HEK293 (cell line): ENCODE measurements at regions not wholly inside any gene's neighbourhood (a gene's known extent, or its start where the extent isn't known, plus 50 kb on each side); places are given as distances from the start of the nearest gene placed in this dataset.

Experiments used
- CTCF ChIP-seq: fragments of 450-650 bp; formaldehyde crosslinking; IDR thresholded peaks from 2 replicates; pipeline ENCODE4 v1.5.1; 2016; ENCODE audit warnings: missing biosample characterization, missing genetic modification characterization
- HOXA7 ChIP-seq: sonication (generic); formaldehyde crosslinking; IDR thresholded peaks from 2 replicates; pipeline ENCODE4 v1.8.1; 2022; ENCODE audit warnings: missing genetic modification reagents, borderline replicate concordance
- ZNF132 ChIP-seq: fragments of 450-650 bp; formaldehyde crosslinking; IDR thresholded peaks from 2 replicates; pipeline ENCODE4 v1.5.1; 2017; ENCODE audit warnings: missing biosample characterization, missing genetic modification characterization, borderline replicate concordance
- ZNF133 ChIP-seq: fragments of 450-650 bp; formaldehyde crosslinking; IDR thresholded peaks from 2 replicates; pipeline ENCODE4 v1.5.1; 2016; ENCODE audit warnings: missing biosample characterization, missing genetic modification characterization
- ZNF174 ChIP-seq: fragments of 450-650 bp; formaldehyde crosslinking; IDR thresholded peaks from 2 replicates; pipeline ENCODE4 v1.5.0; 2017; ENCODE audit warnings: missing biosample characterization, mild to moderate bottlenecking, missing genetic modification characterization
- ZNF175 ChIP-seq: fragments of 450-650 bp; formaldehyde crosslinking; IDR thresholded peaks from 2 replicates; pipeline ENCODE4 v1.5.1; 2016; ENCODE audit warnings: missing biosample characterization, missing genetic modification characterization
- ZNF280D ChIP-seq: fragments of 450-650 bp; formaldehyde crosslinking; IDR thresholded peaks from 2 replicates; pipeline ENCODE4 v1.5.1; 2016; ENCODE audit warnings: missing biosample characterization, missing genetic modification characterization
- ZNF335 ChIP-seq: fragments of 450-650 bp; formaldehyde crosslinking; conservative IDR thresholded peaks from 2 replicates; pipeline ENCODE4 v1.5.1; 2016; ENCODE audit warnings: missing biosample characterization, missing genetic modification characterization
- ZNF366 ChIP-seq: fragments of 450-650 bp; formaldehyde crosslinking; conservative IDR thresholded peaks from 2 replicates; pipeline ENCODE4 v1.5.1; 2016; ENCODE audit warnings: missing biosample characterization, missing genetic modification characterization
- ZNF560 ChIP-seq: fragments of 450-650 bp; formaldehyde crosslinking; IDR thresholded peaks from 2 replicates; pipeline ENCODE4 v1.5.1; 2017; ENCODE audit warnings: missing biosample characterization, missing genetic modification characterization, borderline replicate concordance
- ZNF707 ChIP-seq: fragments of 450-650 bp; formaldehyde crosslinking; IDR thresholded peaks from 2 replicates; pipeline ENCODE4 v1.5.1; 2016; ENCODE audit warnings: missing biosample characterization, missing genetic modification characterization
- TF ChIP-seq, protein P1 (sequence below): fragments of 450-650 bp; formaldehyde crosslinking; conservative IDR thresholded peaks from 2 replicates; pipeline ENCODE4 v1.5.1; 2016; ENCODE audit warnings: low read depth, missing biosample characterization, missing genetic modification characterization
- TF ChIP-seq, protein P2 (sequence below): fragments of 450-650 bp; formaldehyde crosslinking; IDR thresholded peaks from 2 replicates; pipeline ENCODE4 v1.5.1; 2016; ENCODE audit warnings: missing biosample characterization, missing genetic modification characterization

GRCh38 chr4:66842724-66843088 lies 702.6 kb downstream of the CENPC start:
- TF ChIP-seq, protein P1, sequence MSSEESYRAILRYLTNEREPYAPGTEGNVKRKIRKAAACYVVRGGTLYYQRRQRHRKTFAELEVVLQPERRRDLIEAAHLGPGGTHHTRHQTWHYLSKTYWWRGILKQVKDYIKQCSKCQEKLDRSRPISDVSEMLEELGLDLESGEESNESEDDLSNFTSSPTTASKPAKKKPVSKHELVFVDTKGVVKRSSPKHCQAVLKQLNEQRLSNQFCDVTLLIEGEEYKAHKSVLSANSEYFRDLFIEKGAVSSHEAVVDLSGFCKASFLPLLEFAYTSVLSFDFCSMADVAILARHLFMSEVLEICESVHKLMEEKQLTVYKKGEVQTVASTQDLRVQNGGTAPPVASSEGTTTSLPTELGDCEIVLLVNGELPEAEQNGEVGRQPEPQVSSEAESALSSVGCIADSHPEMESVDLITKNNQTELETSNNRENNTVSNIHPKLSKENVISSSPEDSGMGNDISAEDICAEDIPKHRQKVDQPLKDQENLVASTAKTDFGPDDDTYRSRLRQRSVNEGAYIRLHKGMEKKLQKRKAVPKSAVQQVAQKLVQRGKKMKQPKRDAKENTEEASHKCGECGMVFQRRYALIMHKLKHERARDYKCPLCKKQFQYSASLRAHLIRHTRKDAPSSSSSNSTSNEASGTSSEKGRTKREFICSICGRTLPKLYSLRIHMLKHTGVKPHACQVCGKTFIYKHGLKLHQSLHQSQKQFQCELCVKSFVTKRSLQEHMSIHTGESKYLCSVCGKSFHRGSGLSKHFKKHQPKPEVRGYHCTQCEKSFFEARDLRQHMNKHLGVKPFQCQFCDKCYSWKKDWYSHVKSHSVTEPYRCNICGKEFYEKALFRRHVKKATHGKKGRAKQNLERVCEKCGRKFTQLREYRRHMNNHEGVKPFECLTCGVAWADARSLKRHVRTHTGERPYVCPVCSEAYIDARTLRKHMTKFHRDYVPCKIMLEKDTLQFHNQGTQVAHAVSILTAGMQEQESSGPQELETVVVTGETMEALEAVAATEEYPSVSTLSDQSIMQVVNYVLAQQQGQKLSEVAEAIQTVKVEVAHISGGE = no peak
- TF ChIP-seq ZNF707 (tag by site-specific recombination) = no peak
- TF ChIP-seq ZNF133 (tag by site-specific recombination) = no peak
- no peak for TF ChIP-seq CTCF (tag by site-specific recombination)
- TF ChIP-seq ZNF175 (tag by site-specific recombination) = no peak
- TF ChIP-seq, protein P2, sequence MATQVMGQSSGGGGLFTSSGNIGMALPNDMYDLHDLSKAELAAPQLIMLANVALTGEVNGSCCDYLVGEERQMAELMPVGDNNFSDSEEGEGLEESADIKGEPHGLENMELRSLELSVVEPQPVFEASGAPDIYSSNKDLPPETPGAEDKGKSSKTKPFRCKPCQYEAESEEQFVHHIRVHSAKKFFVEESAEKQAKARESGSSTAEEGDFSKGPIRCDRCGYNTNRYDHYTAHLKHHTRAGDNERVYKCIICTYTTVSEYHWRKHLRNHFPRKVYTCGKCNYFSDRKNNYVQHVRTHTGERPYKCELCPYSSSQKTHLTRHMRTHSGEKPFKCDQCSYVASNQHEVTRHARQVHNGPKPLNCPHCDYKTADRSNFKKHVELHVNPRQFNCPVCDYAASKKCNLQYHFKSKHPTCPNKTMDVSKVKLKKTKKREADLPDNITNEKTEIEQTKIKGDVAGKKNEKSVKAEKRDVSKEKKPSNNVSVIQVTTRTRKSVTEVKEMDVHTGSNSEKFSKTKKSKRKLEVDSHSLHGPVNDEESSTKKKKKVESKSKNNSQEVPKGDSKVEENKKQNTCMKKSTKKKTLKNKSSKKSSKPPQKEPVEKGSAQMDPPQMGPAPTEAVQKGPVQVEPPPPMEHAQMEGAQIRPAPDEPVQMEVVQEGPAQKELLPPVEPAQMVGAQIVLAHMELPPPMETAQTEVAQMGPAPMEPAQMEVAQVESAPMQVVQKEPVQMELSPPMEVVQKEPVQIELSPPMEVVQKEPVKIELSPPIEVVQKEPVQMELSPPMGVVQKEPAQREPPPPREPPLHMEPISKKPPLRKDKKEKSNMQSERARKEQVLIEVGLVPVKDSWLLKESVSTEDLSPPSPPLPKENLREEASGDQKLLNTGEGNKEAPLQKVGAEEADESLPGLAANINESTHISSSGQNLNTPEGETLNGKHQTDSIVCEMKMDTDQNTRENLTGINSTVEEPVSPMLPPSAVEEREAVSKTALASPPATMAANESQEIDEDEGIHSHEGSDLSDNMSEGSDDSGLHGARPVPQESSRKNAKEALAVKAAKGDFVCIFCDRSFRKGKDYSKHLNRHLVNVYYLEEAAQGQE (tag by site-specific recombination) = no peak
- no peak for TF ChIP-seq ZNF174
- no peak for TF ChIP-seq ZNF132 (tag by site-specific recombination)
- no peak for TF ChIP-seq ZNF560 (tag by site-specific recombination)
- no peak for TF ChIP-seq ZNF280D (tag by site-specific recombination)
- TF ChIP-seq ZNF335 = no peak
- TF ChIP-seq HOXA7 (CRISPR knock-in tag) = no peak
- TF ChIP-seq ZNF366 (tag by site-specific recombination) = no peak
